DND-41 (cell line): ENCODE measurements at regions not wholly inside any gene's neighbourhood (a gene's known extent, or its start where the extent isn't known, plus 50 kb on each side); places are given as distances from the start of the nearest gene placed in this dataset.

Experiments used
- CTCF ChIP-seq: IDR thresholded peaks from 2 replicates; pipeline ENCODE4 v1.5.1; 2012; ENCODE audit warnings: borderline replicate concordance, low read length, moderate library complexity, mild to moderate bottlenecking; ENCODE audit not compliant: poor library complexity, severe bottlenecking; ENCODE audit errors: extremely low read depth
- EZH2 ChIP-seq: IDR thresholded peaks from 3 replicates; pipeline ENCODE4 v1.6.1; 2012; ENCODE audit warnings: borderline replicate concordance, low read depth, mild to moderate bottlenecking, moderate library complexity, low read length, inconsistent platforms; ENCODE audit not compliant: severe bottlenecking

GRCh38 chr13:44220948-44221347 lies 152.7 kb upstream of the SERP2 start:
- TF ChIP-seq CTCF (no peak), EZH2 (no peak)
